Neural progenitor cell (in vitro differentiated cells): ENCODE measurements at regions not wholly inside any gene's neighbourhood (a gene's known extent, or its start where the extent isn't known, plus 50 kb on each side); places are given as distances from the start of the nearest gene placed in this dataset.

Experiments
- DNase-seq: peaks from one replicate; pipeline ENCODE4 v3.0.0-alpha.2; 2016; ENCODE audit warnings: low spot score
- H2AFZ ChIP-seq: fragments of 200-600 bp; sonication (generic); replicated peaks from 2 replicates; pipeline ENCODE4 v1.6.1; 2016; ENCODE audit warnings: antibody characterized with exemption
- H3F3A ChIP-seq: fragments of 200-600 bp; sonication (generic); 2 replicates; pipeline ENCODE4 v1.6.1; 2016; ENCODE audit warnings: antibody characterized with exemption, low read depth
- H3K27ac ChIP-seq: fragments of 200-600 bp; sonication (generic); 2 replicates; pipeline ENCODE4 v1.5.1; 2016; ENCODE audit warnings: mild to moderate bottlenecking
- H3K27me3 ChIP-seq: fragments of 200-600 bp; sonication (generic); 2 replicates; pipeline ENCODE4 v1.6.1; 2016; ENCODE audit warnings: mild to moderate bottlenecking, moderate library complexity
- H3K36me3 ChIP-seq: fragments of 200-600 bp; sonication (generic); 2 replicates; pipeline ENCODE4 v1.5.1; 2016
- H3K4me1 ChIP-seq: fragments of 200-600 bp; sonication (generic); 2 replicates; pipeline ENCODE4 v1.6.1; 2016; ENCODE audit warnings: mixed run types
- H3K4me2 ChIP-seq: fragments of 200-600 bp; sonication (generic); 2 replicates; pipeline ENCODE4 v1.6.1; 2016
- H3K4me3 ChIP-seq: fragments of 200-600 bp; sonication (generic); 2 replicates; pipeline ENCODE4 v1.5.1; 2016
- H3K79me2 ChIP-seq: fragments of 200-600 bp; sonication (generic); 2 replicates; pipeline ENCODE4 v1.6.1; 2016; ENCODE audit warnings: low read depth
- H3K9ac ChIP-seq: fragments of 200-600 bp; sonication (generic); 2 replicates; pipeline ENCODE4 v1.6.1; 2016
- H3K9me3 ChIP-seq: fragments of 200-600 bp; sonication (generic); 2 replicates; pipeline ENCODE4 v1.5.1; 2016; ENCODE audit warnings: low read depth
- H4K20me1 ChIP-seq: fragments of 200-600 bp; sonication (generic); 2 replicates; pipeline ENCODE4 v1.6.1; 2016; ENCODE audit warnings: low read depth
- H3K27ac Mint-ChIP-seq: 3 replicates; pipeline ENCODE4 v1.8.0; 2021; ENCODE audit warnings: mixed read lengths
- H3K27me3 Mint-ChIP-seq: 2 replicates; pipeline ENCODE4 v1.8.0; 2022; ENCODE audit warnings: low read depth, mild to moderate bottlenecking, inconsistent platforms, moderate library complexity, mixed read lengths; ENCODE audit not compliant: insufficient read depth
- H3K36me3 Mint-ChIP-seq: 3 replicates; pipeline ENCODE4 v1.8.0; 2021; ENCODE audit warnings: mixed read lengths
- H3K4me1 Mint-ChIP-seq: 3 replicates; pipeline ENCODE4 v1.8.0; 2021; ENCODE audit warnings: mixed read lengths
- H3K4me3 Mint-ChIP-seq: 3 replicates; pipeline ENCODE4 v1.8.0; 2021; ENCODE audit warnings: mild to moderate bottlenecking, moderate library complexity, mixed read lengths
- H3K9me3 Mint-ChIP-seq: 3 replicates; pipeline ENCODE4 v1.8.0; 2020; ENCODE audit warnings: mixed read lengths
- EZH2 ChIP-seq: fragments of 200-600 bp; sonication (generic); IDR thresholded peaks from 2 replicates; pipeline ENCODE4 v1.6.1; 2017; ENCODE audit warnings: antibody characterized with exemption, mild to moderate bottlenecking, moderate library complexity
- EZH2phosphoT487 ChIP-seq: fragments of 200-600 bp; sonication (generic); IDR thresholded peaks from 2 replicates; pipeline ENCODE4 v1.6.1; 2017; ENCODE audit warnings: antibody characterized with exemption
- TF ChIP-seq, protein P1 (sequence below): fragments of 200-600 bp; sonication (generic); IDR thresholded peaks from 2 replicates; pipeline ENCODE4 v1.5.1; 2017; ENCODE audit warnings: antibody characterized with exemption, mild to moderate bottlenecking

DNA sequence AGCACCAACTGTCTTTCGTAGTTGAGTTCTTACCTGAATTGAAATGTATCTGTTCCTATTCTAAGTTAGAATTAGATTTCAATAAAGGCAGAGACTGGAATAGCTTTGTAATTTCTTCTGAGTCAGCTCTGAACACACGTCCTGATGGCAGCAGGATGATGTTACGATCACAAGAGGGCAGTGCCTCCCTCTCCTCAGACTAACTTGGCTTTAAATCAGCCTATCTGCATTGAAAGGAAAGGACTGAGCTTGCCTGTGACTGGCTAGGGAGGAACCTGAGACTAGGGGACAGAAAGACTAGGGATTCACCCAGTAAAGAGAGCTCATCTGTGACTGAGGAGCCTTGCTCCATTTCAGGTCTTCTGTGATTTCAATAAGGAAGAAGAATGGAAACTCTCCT, 323.7 kb upstream of the OR4E1 start:
- H3K79me2 ChIP-seq, result no peaks in the 10 kb centered on the region
- H3K36me3 Mint-ChIP-seq, result no peaks in the 10 kb centered on the region
- H3K4me1 Mint-ChIP-seq, result peaks cover 3% of the 10 kb centered on the region
- no peak overlapping the region for H3K9ac ChIP-seq
- H3K27ac ChIP-seq, result no peak overlapping the region
- H3K4me2 ChIP-seq, result no peak overlapping the region
- H3K4me3 Mint-ChIP-seq, result no peak overlapping the region
- no peaks in the 10 kb centered on the region for H3K36me3 ChIP-seq
- peak overlapping the region; percentile 7 for H3K27ac Mint-ChIP-seq
- H3K9me3 Mint-ChIP-seq, result no peaks in the 10 kb centered on the region
- TF ChIP-seq, protein P1, sequence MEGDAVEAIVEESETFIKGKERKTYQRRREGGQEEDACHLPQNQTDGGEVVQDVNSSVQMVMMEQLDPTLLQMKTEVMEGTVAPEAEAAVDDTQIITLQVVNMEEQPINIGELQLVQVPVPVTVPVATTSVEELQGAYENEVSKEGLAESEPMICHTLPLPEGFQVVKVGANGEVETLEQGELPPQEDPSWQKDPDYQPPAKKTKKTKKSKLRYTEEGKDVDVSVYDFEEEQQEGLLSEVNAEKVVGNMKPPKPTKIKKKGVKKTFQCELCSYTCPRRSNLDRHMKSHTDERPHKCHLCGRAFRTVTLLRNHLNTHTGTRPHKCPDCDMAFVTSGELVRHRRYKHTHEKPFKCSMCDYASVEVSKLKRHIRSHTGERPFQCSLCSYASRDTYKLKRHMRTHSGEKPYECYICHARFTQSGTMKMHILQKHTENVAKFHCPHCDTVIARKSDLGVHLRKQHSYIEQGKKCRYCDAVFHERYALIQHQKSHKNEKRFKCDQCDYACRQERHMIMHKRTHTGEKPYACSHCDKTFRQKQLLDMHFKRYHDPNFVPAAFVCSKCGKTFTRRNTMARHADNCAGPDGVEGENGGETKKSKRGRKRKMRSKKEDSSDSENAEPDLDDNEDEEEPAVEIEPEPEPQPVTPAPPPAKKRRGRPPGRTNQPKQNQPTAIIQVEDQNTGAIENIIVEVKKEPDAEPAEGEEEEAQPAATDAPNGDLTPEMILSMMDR, result peak; percentile 63
- no peak for TF ChIP-seq EZH2
- H3K9me3 ChIP-seq, result no peaks in the 10 kb centered on the region
- H3K4me1 ChIP-seq, result no peaks in the 10 kb centered on the region
- no peaks in the 10 kb centered on the region for H3K27me3 Mint-ChIP-seq
- peak; percentile 76 for DNase-seq
- H3K4me3 ChIP-seq, result no peak overlapping the region
- no peaks in the 10 kb centered on the region for H4K20me1 ChIP-seq
- peak overlapping the region; percentile 89 for H2AFZ ChIP-seq
- no peaks in the 10 kb centered on the region for H3F3A ChIP-seq
- no peaks in the 10 kb centered on the region for H3K27me3 ChIP-seq

DNA sequence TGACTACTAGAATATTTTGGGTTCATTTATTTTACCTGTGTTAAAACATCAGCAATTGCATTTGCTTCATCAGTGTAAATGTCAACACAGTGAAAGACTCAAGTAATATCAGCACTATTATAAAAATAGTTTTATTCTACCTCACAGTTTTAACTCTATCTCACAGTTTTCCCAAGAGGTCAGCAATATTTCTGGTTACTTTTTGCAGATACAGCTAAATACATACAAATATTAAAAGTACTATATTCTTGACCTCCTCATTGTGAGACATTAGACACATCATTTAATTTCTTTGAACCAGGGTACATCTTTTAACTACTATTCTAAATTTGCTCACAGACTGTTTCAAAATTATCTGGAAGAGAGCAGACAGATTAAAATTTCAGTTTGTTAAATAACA, 321.7 kb upstream of the OR4E1 start:
- H3K27me3 ChIP-seq, result no peaks in the 10 kb centered on the region
- no peak for DNase-seq
- H3K4me1 ChIP-seq, result no peaks in the 10 kb centered on the region
- TF ChIP-seq, protein P1, result no peak
- TF ChIP-seq EZH2, result no peak
- no peak for TF ChIP-seq EZH2phosphoT487
- no peaks in the 10 kb centered on the region for H3F3A ChIP-seq
- no peaks in the 10 kb centered on the region for H3K79me2 ChIP-seq
- no peaks in the 10 kb centered on the region for H3K36me3 ChIP-seq
- Mint-ChIP-seq H3K27me3 (no peaks in the 10 kb centered on the region), H3K4me1 (peaks cover 3% of the 10 kb centered on the region), H3K4me3 (no peak overlapping the region), H3K9me3 (no peaks in the 10 kb centered on the region), H3K27ac (no peak overlapping the region), H3K36me3 (no peaks in the 10 kb centered on the region)
- H3K4me2 ChIP-seq, result no peak overlapping the region
- H3K27ac ChIP-seq, result no peak overlapping the region
- H3K9ac ChIP-seq, result no peak overlapping the region
- no peaks in the 10 kb centered on the region for H4K20me1 ChIP-seq
- H3K9me3 ChIP-seq, result no peaks in the 10 kb centered on the region
- no peak overlapping the region for H3K4me3 ChIP-seq
- no peak overlapping the region for H2AFZ ChIP-seq

DNA sequence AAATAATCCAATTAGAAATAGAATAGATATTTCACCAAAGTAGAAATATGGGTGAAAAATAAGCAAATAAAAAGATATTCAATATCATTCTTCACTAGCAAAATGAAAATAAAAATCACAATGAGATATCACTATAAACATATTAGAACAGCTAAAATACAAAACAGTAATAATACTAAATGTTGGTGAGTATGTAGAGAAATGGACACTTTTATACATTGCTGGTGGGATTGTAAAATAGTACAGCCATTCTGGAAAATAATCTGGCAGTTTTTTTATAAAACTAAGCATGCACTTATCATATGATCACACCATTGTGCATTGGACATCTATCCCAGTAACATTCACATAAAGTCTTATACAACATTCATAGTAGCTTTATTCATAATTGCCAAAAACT, 320.2 kb upstream of the OR4E1 start:
- Histone ChIP-seq H3K4me3 (no peak overlapping the region), H3K9ac (no peak overlapping the region), H3K27me3 (no peaks in the 10 kb centered on the region), H3F3A (no peaks in the 10 kb centered on the region), H3K79me2 (no peaks in the 10 kb centered on the region), H3K4me1 (no peaks in the 10 kb centered on the region), H3K27ac (no peak overlapping the region), H3K9me3 (no peaks in the 10 kb centered on the region), H2AFZ (no peak overlapping the region), H4K20me1 (no peaks in the 10 kb centered on the region), H3K4me2 (no peak overlapping the region), H3K36me3 (no peaks in the 10 kb centered on the region)
- TF ChIP-seq, protein P1, result no peak
- TF ChIP-seq EZH2phosphoT487 (no peak), EZH2 (no peak)
- Mint-ChIP-seq H3K9me3 (no peaks in the 10 kb centered on the region), H3K36me3 (no peaks in the 10 kb centered on the region), H3K27ac (no peak overlapping the region), H3K27me3 (no peaks in the 10 kb centered on the region), H3K4me1 (peaks cover 3% of the 10 kb centered on the region), H3K4me3 (no peak overlapping the region)
- no peak for DNase-seq

DNA sequence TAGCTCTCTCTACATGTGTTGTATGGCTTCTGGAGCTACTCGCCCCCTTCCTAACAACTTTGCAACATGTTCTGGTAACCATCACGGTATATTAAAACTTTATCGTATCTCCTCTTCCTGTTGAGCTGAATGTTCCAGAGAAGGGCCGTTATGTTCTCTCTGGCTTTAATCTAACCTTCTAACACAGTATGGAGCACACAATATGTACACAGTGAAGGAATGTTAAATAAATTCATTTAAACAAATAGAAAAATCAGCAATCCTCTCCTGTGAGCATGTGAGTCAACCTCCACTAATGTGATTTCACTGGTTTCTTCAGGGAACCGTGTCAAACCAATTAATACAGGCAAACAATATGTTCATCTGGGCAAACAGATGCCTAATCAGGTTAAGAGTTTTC, 319.5 kb upstream of the OR4E1 start:
- Mint-ChIP-seq H3K27me3 (no peaks in the 10 kb centered on the region), H3K4me3 (no peak overlapping the region), H3K9me3 (no peaks in the 10 kb centered on the region), H3K36me3 (no peaks in the 10 kb centered on the region), H3K4me1 (peaks cover 3% of the 10 kb centered on the region), H3K27ac (no peak overlapping the region)
- no peak for TF ChIP-seq EZH2
- TF ChIP-seq, protein P1, result no peak
- TF ChIP-seq EZH2phosphoT487, result no peak
- Histone ChIP-seq H3K27me3 (no peaks in the 10 kb centered on the region), H3K9me3 (no peaks in the 10 kb centered on the region), H3K4me2 (no peak overlapping the region), H4K20me1 (no peaks in the 10 kb centered on the region), H3F3A (no peaks in the 10 kb centered on the region), H3K9ac (no peak overlapping the region), H3K27ac (no peak overlapping the region), H3K36me3 (no peaks in the 10 kb centered on the region), H2AFZ (no peak overlapping the region), H3K4me3 (no peak overlapping the region), H3K79me2 (no peaks in the 10 kb centered on the region), H3K4me1 (no peaks in the 10 kb centered on the region)
- no peak for DNase-seq
